Bronchial epithelial cell (primary cell): ENCODE measurements at regions not wholly inside any gene's neighbourhood (a gene's known extent, or its start where the extent isn't known, plus 50 kb on each side); places are given as distances from the start of the nearest gene placed in this dataset.
A peak's percentile ranks its signal among the peaks of the same experiment; 100 is the strongest.

Experiments
- DNase-seq: peaks from one replicate; pipeline ENCODE4 v3.0.0-alpha.2; 2010; ENCODE audit warnings: low read depth
- FAIRE-seq: peaks from 2 replicates; lab custom pipeline; 2011; peaks lifted over from hg19 to GRCh38; lab: Jason Lieb, UNC
- H3K27me3 ChIP-seq: 2 replicates; pipeline ENCODE4 v1.5.1; 2011; ENCODE audit warnings: low read length; ENCODE audit not compliant: control insufficient read depth, insufficient read depth
- H3K36me3 ChIP-seq: 2 replicates; pipeline ENCODE4 v1.5.1; 2011; ENCODE audit warnings: low read length; ENCODE audit not compliant: control insufficient read depth, insufficient read depth
- H3K4me3 ChIP-seq: 2 replicates; pipeline ENCODE4 v1.5.1; 2011; ENCODE audit warnings: mild to moderate bottlenecking, low read depth, low read length, control low read depth
- CTCF ChIP-seq: IDR thresholded peaks from 2 replicates; pipeline ENCODE4 v1.5.1; 2011; ENCODE audit warnings: mild to moderate bottlenecking, moderate library complexity, low read length, control low read depth, inconsistent platforms; ENCODE audit not compliant: insufficient read depth, severe bottlenecking

GRCh38 chr10:6660460-6660859 is 80.4 kb upstream of the PRKCQ start:
- Histone ChIP-seq H3K4me3 (no peak overlapping the region), H3K27me3 (no peaks in the 10 kb centered on the region), H3K36me3 (no peaks in the 10 kb centered on the region)
- FAIRE-seq (no peak), DNase-seq (no peak)
- no peak for TF ChIP-seq CTCF

- H3K36me3 ChIP-seq: no peaks in the 10 kb centered on the region
- FAIRE-seq (no peak), DNase-seq (peak; percentile 10)
- TF ChIP-seq CTCF: no peak
- H3K4me3 ChIP-seq: no peak overlapping the region
- H3K27me3 ChIP-seq: no peaks in the 10 kb centered on the region
Measured at GRCh38 chr10:6659451-6659850, 79.4 kb upstream of the PRKCQ start.

- no peak overlapping the region for H3K4me3 ChIP-seq
- H3K36me3 ChIP-seq: no peaks in the 10 kb centered on the region
- DNase-seq (no peak), FAIRE-seq (no peak)
- no peak for TF ChIP-seq CTCF
- H3K27me3 ChIP-seq: no peaks in the 10 kb centered on the region
Measured at GRCh38 chr10:6657669-6658068, 77.6 kb upstream of the PRKCQ start.

GRCh38 chr10:6657196-6657595 is 77.1 kb upstream of the PRKCQ start:
- no peak overlapping the region for H3K4me3 ChIP-seq
- no peaks in the 10 kb centered on the region for H3K27me3 ChIP-seq
- no peak for TF ChIP-seq CTCF
- no peaks in the 10 kb centered on the region for H3K36me3 ChIP-seq
- FAIRE-seq: no peak
- no peak for DNase-seq

- no peak for TF ChIP-seq CTCF
- FAIRE-seq (no peak), DNase-seq (no peak)
- no peaks in the 10 kb centered on the region for H3K36me3 ChIP-seq
- no peak overlapping the region for H3K4me3 ChIP-seq
- no peaks in the 10 kb centered on the region for H3K27me3 ChIP-seq
Measured at GRCh38 chr10:6654571-6654970, 74.5 kb upstream of the PRKCQ start.

- no peak for DNase-seq
- no peak for FAIRE-seq
- TF ChIP-seq CTCF: no peak
- Histone ChIP-seq H3K4me3 (no peak overlapping the region), H3K36me3 (no peaks in the 10 kb centered on the region), H3K27me3 (no peaks in the 10 kb centered on the region)
Measured at GRCh38 chr10:6650586-6650985, 70.5 kb upstream of the PRKCQ start.
